BJ (cell line): ENCODE measurements at regions not wholly inside any gene's neighbourhood (a gene's known extent, or its start where the extent isn't known, plus 50 kb on each side); places are given as distances from the start of the nearest gene placed in this dataset.

Experiments
- CTCF ChIA-PET: fragments of 350-600 bp; formaldehyde crosslinking; extraction: SDS; loops from one replicate; lab custom pipeline; 2021; ENCODE audit warnings: antibody characterized with exemption, inconsistent platforms; lab: Yijun Ruan, JAX
- POLR2A ChIA-PET: fragments of 300-600 bp; sonication (Branson Sonifier 250); formaldehyde crosslinking; extraction: SDS; loops from one replicate; lab custom pipeline; 2021; ENCODE audit warnings: antibody characterized with exemption; lab: Charles Lee
- DNase-seq: peaks from one replicate; pipeline ENCODE4 v3.0.0-alpha.2; 2011; ENCODE audit warnings: low read depth
- H3K27me3 ChIP-seq: 2 replicates; pipeline ENCODE4 v1.6.0; 2011; ENCODE audit warnings: low read length; ENCODE audit not compliant: control insufficient read depth, insufficient read depth
- H3K36me3 ChIP-seq: 2 replicates; pipeline ENCODE4 v1.5.1; 2011; ENCODE audit warnings: low read length; ENCODE audit not compliant: control insufficient read depth, insufficient read depth
- H3K4me3 ChIP-seq: 2 replicates; pipeline ENCODE4 v1.5.1; 2011; ENCODE audit warnings: low read depth, mild to moderate bottlenecking, control low read depth, low read length
- CTCF ChIP-seq: IDR thresholded peaks from 2 replicates; pipeline ENCODE4 v1.5.1; 2011; ENCODE audit warnings: low read depth, mild to moderate bottlenecking, control low read depth, inconsistent platforms, low read length, moderate library complexity; ENCODE audit not compliant: insufficient read depth

DNA sequence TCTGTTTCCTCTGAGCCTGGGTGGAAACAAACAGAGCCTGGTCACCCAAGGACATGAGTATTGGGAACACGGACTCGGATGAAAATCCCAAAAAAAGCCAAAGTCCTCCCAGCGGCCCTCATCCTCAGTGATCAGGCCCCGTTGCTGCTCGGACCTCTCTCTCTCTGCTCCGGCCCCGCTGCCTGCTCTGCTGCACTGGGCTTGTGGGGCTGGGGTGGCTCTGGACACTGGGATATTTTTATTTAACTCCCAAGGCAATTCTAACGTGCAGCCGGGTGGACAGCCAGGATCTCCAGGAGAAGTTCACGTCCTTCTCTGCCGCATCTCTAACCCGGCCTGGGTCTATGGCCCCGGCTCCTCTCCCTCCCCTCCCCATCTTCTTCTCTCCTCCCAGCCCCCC, 280.9 kb upstream of the TNRC6C start:
- CTCF ChIA-PET = no interaction called here
- Histone ChIP-seq H3K4me3 (no peak overlapping the region), H3K36me3 (no peaks in the 10 kb centered on the region), H3K27me3 (peaks cover 29% of the 10 kb centered on the region)
- TF ChIP-seq CTCF = no peak
- no peak for DNase-seq
- POLR2A ChIA-PET = no interaction called here

GRCh38 chr17:77679589-77679988, 278.9 kb upstream of the TNRC6C start:
- Histone ChIP-seq H3K4me3 (no peak overlapping the region), H3K36me3 (no peaks in the 10 kb centered on the region), H3K27me3 (peaks cover 29% of the 10 kb centered on the region)
- no peak for DNase-seq
- ChIA-PET POLR2A (no interaction called here), CTCF (no interaction called here)
- TF ChIP-seq CTCF = no peak

GRCh38 chr17:77681861-77682260, 276.6 kb upstream of the TNRC6C start:
- H3K4me3 ChIP-seq = no peak overlapping the region
- ChIA-PET CTCF (no interaction called here), POLR2A (no interaction called here)
- no peak for TF ChIP-seq CTCF
- H3K27me3 ChIP-seq = peaks cover 25% of the 10 kb centered on the region
- H3K36me3 ChIP-seq = no peaks in the 10 kb centered on the region
- DNase-seq = no peak

GRCh38 chr17:77684803-77685798, 273.4 kb upstream of the TNRC6C start:
- H3K27me3 ChIP-seq = peaks cover 6% of the 10 kb centered on the region
- H3K36me3 ChIP-seq = no peaks in the 10 kb centered on the region
- CTCF ChIA-PET = interaction anchor here (1.0 kb wide), 1 partner anchor 9 kb away, joined by 3 read pairs; no protein-coding TSS in a partner anchor
- no peak for DNase-seq
- POLR2A ChIA-PET = no interaction called here
- no peak overlapping the region for H3K4me3 ChIP-seq
- TF ChIP-seq CTCF = no peak

DNA sequence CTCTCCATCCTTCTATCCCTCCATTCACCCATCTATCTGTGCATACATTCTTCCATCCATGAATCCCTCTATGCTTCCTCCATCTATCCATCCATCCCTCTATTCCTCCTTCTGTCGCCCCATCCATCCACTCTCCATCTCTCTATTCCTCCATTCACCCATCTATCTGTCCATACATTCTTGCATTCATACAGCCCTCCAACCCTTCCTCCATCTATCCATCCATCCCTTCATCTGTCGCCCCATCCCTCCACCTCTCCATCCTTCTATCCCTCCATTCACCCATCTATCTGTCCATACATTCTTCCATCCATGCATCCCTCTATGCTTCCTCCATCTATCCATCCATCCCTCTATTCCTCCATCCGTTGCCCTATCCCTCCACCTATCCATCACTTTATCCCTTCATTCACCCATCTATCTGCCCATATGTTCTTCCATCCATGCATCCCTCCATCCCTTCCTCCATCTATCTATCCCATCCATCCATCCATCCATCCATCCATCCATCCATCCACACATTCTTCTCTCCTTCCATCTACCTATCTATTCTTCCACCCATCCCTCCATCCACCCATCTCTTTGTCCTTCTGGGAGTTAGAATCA, 272.5 kb upstream of the TNRC6C start:
- no peak for TF ChIP-seq CTCF
- no peak overlapping the region for H3K4me3 ChIP-seq
- peaks cover 7% of the 10 kb centered on the region for H3K27me3 ChIP-seq
- no peak for DNase-seq
- ChIA-PET POLR2A (no interaction called here), CTCF (no interaction called here)
- no peaks in the 10 kb centered on the region for H3K36me3 ChIP-seq
